GM21528 (cell line): ENCODE measurements at regions not wholly inside any gene's neighbourhood (a gene's known extent, or its start where the extent isn't known, plus 50 kb on each side); places are given as distances from the start of the nearest gene placed in this dataset.
"Not testable (repeated sequence)": the region's sequence is repeated elsewhere in the genome, so short reads cannot be mapped to it uniquely, and the experiment has no call there.

Experiments
- ATAC-seq: cut with Tn5 transposase; IDR thresholded peaks from one replicate; pipeline ENCODE4 v1.9.1; 2021; ENCODE audit warnings: mild to moderate bottlenecking, moderate library complexity; ENCODE audit not compliant: unreplicated experiment, low FRiP score

DNA sequence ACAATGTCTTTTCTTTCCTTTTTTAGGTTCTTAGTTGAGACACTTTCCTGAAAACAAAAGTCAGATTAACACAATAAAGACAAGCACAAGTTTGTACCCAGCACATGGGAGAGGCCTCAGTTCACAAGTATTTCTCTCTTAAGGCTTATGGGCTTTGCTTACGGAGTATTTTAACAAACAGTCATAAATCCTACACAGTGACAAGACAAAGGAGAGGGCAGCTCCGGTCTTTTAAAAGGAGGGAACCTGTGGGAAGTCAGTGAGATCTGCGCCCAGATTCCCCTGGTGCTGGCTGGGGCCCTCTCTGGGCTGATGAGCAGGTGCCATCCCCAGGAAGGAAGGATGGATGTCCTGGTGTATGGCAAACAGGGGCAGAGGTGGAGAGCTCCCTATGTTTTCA is 398.6 kb downstream of the ACTR3B start:
- ATAC-seq = no peak

- ATAC-seq = no peak
Measured at GRCh38 chr7:153170287-153170686, 410.7 kb downstream of the ACTR3B start.

- ATAC-seq = no peak
Measured at GRCh38 chr7:153185936-153186335, 426.4 kb downstream of the ACTR3B start.

GRCh38 chr7:153188161-153188560 is 428.6 kb downstream of the ACTR3B start:
- no peak for ATAC-seq

DNA sequence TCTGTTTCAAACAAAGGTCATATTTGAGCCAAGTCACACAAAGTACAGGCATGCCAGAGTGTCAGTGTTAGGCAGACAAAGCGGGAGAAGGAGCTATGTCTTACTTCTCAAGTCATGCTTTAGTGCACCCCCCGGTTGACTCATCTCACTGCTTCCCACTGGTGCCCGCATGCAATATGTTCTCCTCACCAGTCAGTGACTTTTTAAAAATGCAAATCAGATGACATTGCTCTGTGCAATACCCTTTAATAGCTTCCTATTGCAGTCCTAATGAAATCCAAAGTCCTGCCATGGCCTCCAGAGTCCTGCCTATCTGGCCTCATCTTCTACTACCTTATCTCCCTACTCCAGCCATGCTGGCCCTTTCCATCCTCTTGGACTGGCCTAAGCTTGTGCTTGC is 429.1 kb downstream of the ACTR3B start:
- ATAC-seq = no peak

- ATAC-seq = peak; percentile 59
Measured at GRCh38 chr7:153190452-153190851, 430.9 kb downstream of the ACTR3B start.

- ATAC-seq = no peak
Measured at GRCh38 chr7:153190986-153191385, 431.4 kb downstream of the ACTR3B start.

DNA sequence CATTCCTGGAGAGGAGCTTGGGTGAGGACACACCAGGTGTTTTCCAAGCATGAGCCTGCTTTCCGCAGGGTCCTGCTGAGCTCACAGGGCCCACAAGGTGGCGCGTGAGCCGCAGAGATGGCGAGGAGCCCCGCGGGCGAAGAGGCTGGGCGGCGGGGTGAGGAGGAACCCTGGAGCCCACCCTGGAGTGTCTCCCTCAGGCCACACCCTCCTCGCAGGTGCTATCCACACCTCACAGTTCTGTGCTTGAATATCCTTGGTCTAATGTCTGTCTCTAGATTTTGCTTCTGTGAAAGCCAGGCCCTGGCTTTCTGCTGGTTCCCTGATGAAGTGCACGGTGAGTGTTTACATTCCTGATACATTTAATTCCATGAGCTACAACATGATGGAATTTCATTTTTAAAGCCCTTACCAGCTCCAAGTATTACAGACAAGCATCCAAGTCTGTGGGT is 433.6 kb downstream of the ACTR3B start:
- no peak for ATAC-seq

DNA sequence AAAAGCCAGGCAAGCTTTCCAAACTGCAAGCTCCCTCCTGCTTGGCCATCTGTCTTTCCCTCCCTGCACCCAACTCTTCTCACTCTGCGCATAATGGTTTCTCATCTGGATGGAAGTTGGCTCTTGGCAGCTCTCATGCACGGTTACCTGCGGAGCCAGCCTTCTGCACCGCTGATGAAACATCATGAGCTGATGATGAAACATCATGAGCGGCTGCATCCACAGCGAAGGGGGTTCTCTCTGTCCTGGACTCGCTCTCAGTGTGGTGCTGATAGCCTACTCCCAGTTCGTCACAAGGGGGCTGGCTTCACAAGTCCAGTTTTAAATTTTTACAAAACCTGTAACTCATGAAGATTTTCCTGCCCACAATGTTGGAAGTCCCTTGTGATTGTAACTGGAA is 457.5 kb downstream of the ACTR3B start:
- no peak for ATAC-seq

- ATAC-seq = no peak
Measured at GRCh38 chr7:153224890-153225289, 465.3 kb downstream of the ACTR3B start.

DNA sequence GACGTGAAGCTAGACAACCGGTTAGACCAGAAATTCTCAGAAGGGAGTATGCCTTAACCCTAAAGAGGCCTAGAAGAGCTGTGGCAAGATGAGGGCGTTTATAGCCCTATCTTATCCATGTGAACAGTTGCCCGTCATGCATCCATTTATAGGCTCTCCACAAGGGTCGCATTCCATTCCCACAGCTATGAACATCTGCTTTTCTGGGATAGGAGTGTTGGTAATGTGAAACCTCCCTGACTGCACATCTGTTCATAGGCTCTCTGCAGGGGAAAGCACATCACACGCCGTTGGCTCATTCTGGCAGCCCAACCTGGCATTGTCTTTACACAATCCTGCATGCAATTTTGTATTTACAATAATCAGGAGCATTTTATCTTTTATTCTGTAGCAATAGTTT is 485.6 kb downstream of the ACTR3B start:
- not testable (repeated sequence) for ATAC-seq

DNA sequence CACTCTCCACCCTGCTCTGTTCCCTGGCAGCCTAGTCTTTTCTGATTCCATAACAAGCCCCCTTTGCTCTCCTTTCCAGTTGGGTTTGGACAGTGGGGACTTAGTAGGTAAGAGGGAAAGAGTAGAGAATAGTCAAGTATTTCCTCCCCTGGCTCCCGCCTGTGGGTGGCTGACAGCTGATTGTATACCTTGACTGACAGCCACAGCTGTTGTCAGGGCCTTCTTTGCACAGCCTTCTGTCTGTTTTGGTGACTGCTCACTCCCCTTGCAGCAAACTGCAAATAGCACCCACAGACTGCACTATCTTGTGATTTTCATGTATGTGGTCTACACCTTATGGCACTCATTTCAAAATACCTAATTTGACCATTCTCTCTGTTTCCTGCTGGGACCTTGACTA is 486.3 kb downstream of the ACTR3B start:
- no peak for ATAC-seq

- no peak for ATAC-seq
Measured at GRCh38 chr7:153247926-153248325, 488.4 kb downstream of the ACTR3B start.

DNA sequence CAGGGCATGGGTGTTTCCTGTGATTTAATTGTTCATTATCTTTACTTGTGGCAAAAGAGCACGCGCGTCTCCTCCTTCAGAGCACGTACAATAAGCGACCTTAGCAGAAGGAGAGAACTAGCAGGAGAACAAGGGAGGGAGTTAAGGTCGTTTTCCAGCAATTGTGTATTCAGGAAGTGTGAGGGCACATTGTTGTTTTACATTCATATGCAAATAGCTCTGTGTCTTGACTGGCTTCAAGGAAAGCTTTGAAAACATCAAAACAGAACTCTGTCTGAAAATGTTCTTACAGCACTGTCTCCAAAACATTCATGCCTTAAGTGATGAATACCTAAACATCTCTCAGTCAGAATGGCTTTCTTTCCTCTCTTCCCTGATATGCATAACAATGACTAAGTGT is 499.1 kb downstream of the ACTR3B start:
- no peak for ATAC-seq

- ATAC-seq = no peak
Measured at GRCh38 chr7:153276394-153276793, 516.8 kb downstream of the ACTR3B start.

DNA sequence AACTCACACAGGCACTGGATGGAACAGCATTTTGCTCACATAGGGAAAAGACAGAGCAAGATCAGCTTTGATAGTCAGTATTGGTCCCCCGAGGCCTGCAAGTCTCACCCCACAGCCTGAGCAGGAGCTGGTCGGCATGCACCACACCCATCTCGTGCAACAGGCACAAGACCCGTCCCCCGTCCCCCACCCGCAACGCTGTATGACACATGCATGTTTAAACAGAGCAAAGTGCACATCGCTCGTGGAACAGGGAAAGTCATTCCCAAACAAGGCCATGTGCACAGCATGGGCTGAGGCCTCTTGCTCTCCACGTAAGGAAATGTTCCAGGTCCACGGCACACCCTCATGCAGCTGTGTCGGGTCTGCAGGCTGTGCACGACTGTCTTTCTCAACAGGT is 527.2 kb downstream of the ACTR3B start:
- no peak for ATAC-seq

GRCh38 chr7:153290066-153290465 is 530.5 kb downstream of the ACTR3B start:
- no peak for ATAC-seq

DNA sequence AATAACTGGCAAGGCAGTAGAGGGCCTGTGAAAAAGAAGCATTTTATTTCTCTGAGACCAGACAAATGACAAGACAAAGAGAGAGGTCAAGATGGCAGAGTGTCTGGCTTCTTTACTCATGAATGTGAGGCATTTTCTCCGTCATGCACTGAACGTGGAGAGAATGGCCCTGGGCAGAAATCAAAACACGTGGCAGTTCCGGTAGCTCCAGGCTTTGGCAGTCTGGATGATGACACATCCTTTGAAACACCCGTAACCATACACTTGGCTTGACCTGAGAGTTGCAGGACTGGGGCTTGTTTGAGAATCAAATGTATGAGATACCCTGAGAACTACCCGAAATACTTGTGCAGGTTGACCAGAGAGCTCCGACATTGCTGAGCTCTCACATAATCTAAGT is 537.6 kb downstream of the ACTR3B start:
- ATAC-seq = no peak

GRCh38 chr7:153301936-153302335 is 542.4 kb downstream of the ACTR3B start:
- ATAC-seq = no peak

DNA sequence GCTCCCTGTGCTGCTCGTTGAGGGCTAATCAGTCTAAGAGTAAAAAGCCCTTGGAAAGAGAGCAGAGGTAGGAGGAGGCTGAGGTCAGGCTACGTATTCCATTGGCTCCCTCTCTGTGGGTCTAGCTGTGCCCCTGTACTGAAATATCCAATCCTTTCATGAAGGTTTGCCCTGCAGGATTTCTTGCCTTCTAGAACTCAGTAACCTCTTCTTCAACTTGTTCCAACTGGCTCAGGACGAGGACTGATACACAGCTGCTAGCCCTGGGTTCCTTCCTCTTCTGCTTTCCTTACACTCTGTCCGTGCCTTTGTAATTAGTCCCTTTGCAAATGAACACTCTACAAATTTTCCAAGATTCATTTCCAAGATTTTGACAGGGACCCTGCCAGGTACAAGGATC is 560.5 kb downstream of the ACTR3B start:
- no peak for ATAC-seq

GRCh38 chr7:153320681-153321080 is 561.1 kb downstream of the ACTR3B start:
- ATAC-seq = no peak

DNA sequence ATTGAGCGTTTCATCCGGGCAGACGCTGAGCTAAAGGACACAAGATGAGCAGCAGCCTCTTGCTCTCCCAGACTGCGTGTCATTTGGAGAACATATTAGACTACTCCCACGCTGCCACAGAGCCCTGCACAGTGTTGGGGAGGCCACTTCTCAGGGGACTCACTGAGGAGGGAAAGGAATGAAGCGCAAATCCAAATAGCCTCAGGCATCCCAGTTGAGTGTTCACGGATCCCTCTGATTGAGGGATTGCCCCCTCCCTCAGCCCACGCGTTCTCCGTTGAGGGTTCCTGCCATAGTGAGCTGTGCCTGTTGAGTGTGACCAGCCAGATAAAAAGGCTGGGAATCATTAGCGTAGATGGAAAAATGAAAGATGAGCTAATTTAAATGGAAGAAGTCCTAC is 563.4 kb downstream of the ACTR3B start:
- no peak for ATAC-seq

GRCh38 chr7:153324094-153324493 is 564.5 kb downstream of the ACTR3B start:
- ATAC-seq = no peak
